SU-DHL-6 (cell line): ENCODE measurements at regions not wholly inside any gene's neighbourhood (a gene's known extent, or its start where the extent isn't known, plus 50 kb on each side); places are given as distances from the start of the nearest gene placed in this dataset.

Experiments
- CTCF ChIP-seq: fragments of 200-600 bp; sonication (generic); IDR thresholded peaks from one replicate; pipeline ENCODE4 v1.5.1; 2017; ENCODE audit warnings: antibody characterized with exemption, mild to moderate bottlenecking, low read length, moderate library complexity; ENCODE audit not compliant: insufficient read depth, poor library complexity, severe bottlenecking
- EZH2phosphoT487 ChIP-seq: fragments of 200-600 bp; sonication (generic), shearing (Covaris generic); conservative IDR thresholded peaks from 2 replicates; pipeline ENCODE4 v1.6.1; 2018; ENCODE audit warnings: mild to moderate bottlenecking, antibody characterized with exemption, low read length, moderate library complexity, mixed read lengths

GRCh38 chr4:137950286-137950685 lies 291.9 kb downstream of the SLC7A11 start:
- TF ChIP-seq CTCF (no peak), EZH2phosphoT487 (no peak)
